B cell (primary cell): ENCODE measurements at regions not wholly inside any gene's neighbourhood (a gene's known extent, or its start where the extent isn't known, plus 50 kb on each side); places are given as distances from the start of the nearest gene placed in this dataset.

ENCODE experiments used
- ATAC-seq: fragments of 200-7000 bp; cut with Tn5 transposase; one replicate; pipeline ENCODE4 v1.10.0; 2021; ENCODE audit warnings: low read depth, mild to moderate bottlenecking, moderate number of reproducible peaks, moderate library complexity
- CTCF ChIA-PET: fragments of 350-600 bp; sonication (Branson Sonifier 250); formaldehyde crosslinking; loops from one replicate; lab custom pipeline; 2021; ENCODE audit warnings: antibody characterized with exemption, inconsistent platforms; lab: Charles Lee
- POLR2A ChIA-PET: fragments of 350-600 bp; sonication (Branson Sonifier 250); formaldehyde crosslinking; loops from one replicate; lab custom pipeline; 2021; ENCODE audit warnings: antibody characterized with exemption; lab: Charles Lee
- DNase-seq: peaks from one replicate; pipeline ENCODE4 v3.0.0; 2013
- H2AFZ ChIP-seq: 2 replicates; pipeline ENCODE4 v1.6.1; 2012; ENCODE audit warnings: mild to moderate bottlenecking, low read depth, low read length; ENCODE audit not compliant: insufficient read depth, poor library complexity, severe bottlenecking
- H3K27ac ChIP-seq, 2 donors: 1 replicate in 1 of 2; 2 replicates in 1 of 2; pipeline ENCODE4 v1.5.1; 2012 to 2013; ENCODE audit warnings: low read length in 2 of 2, mild to moderate bottlenecking in 2 of 2, moderate library complexity in 1 of 2
- H3K27me3 ChIP-seq, 4 experiments: fragments of 200-600 bp in 1 of 4; sonication (generic) in 1 of 4; replicated peaks in 1 of 4; 1 replicate in 2 of 4; 2 replicates in 2 of 4; pipeline versions ENCODE4 v1.6.1 to v1.7.0; 2013 to 2016; ENCODE audit warnings: low read length in 3 of 4, mild to moderate bottlenecking in 2 of 4, mixed read lengths in 1 of 4, moderate library complexity in 1 of 4; ENCODE audit not compliant: insufficient read depth in 4 of 4, control insufficient read depth in 3 of 4; ENCODE audit errors: control extremely low read depth in 1 of 4
- H3K36me3 ChIP-seq, 2 experiments: replicated peaks in 1 of 2; 1 replicate in 1 of 2; 2 replicates in 1 of 2; pipeline versions ENCODE4 v1.6.1 to v1.7.1; 2013; ENCODE audit warnings: low read length in 1 of 2; ENCODE audit not compliant: insufficient read depth in 2 of 2, control insufficient read depth in 1 of 2; ENCODE audit errors: control extremely low read depth in 1 of 2, extremely low read depth in 1 of 2
- H3K4me1 ChIP-seq, 2 donors: fragments of 200-600 bp in 1 of 2; sonication (generic) in 1 of 2; 1 replicate in 1 of 2; 2 replicates in 1 of 2; pipeline versions ENCODE4 v1.5.1 to v1.6.1; 2013 to 2017; ENCODE audit warnings: low read length in 2 of 2; ENCODE audit not compliant: control insufficient read depth in 2 of 2, insufficient read depth in 2 of 2
- H3K4me2 ChIP-seq: replicated peaks from 2 replicates; pipeline ENCODE3; 2012; ENCODE audit warnings: mild to moderate bottlenecking, low read depth, low read length; ENCODE audit not compliant: poor library complexity, severe bottlenecking
- H3K4me3 ChIP-seq, 5 experiments: fragments of 200-600 bp in 1 of 5; sonication (generic) in 1 of 5; 1 replicate in 3 of 5; 2 replicates in 2 of 5; pipeline versions ENCODE4 v1.5.1 to v1.7.0; 2011 to 2016; ENCODE audit warnings: low read length in 4 of 5, mild to moderate bottlenecking in 4 of 5, low read depth in 2 of 5, control low read depth in 1 of 5, moderate library complexity in 1 of 5; ENCODE audit not compliant: insufficient read depth in 1 of 5; ENCODE audit errors: control extremely low read depth in 1 of 5, extremely low read depth in 1 of 5
- H3K79me2 ChIP-seq: fragments of 200-600 bp; sonication (generic); one replicate; pipeline ENCODE4 v1.6.0; 2016; ENCODE audit warnings: low read length; ENCODE audit not compliant: control insufficient read depth, insufficient read depth
- H3K9ac ChIP-seq: fragments of 200-600 bp; sonication (generic); 2 replicates; pipeline ENCODE4 v1.6.1; 2017; ENCODE audit warnings: mild to moderate bottlenecking, low read length, moderate library complexity
- H3K9me3 ChIP-seq, 3 donors: one replicate each; pipeline versions ENCODE4 v1.6.1 to v1.7.1; 2013; ENCODE audit warnings: low read length in 2 of 3; ENCODE audit not compliant: control insufficient read depth in 2 of 3, insufficient read depth in 1 of 3; ENCODE audit errors: control extremely low read depth in 1 of 3
- H4K20me1 ChIP-seq: 2 replicates; pipeline ENCODE4 v1.6.0; 2012; ENCODE audit warnings: mild to moderate bottlenecking, low read length; ENCODE audit not compliant: insufficient read depth, control insufficient read depth, poor library complexity, severe bottlenecking
- H3K27ac Mint-ChIP-seq: one replicate; pipeline ENCODE4 v1.8.0; 2021; ENCODE audit warnings: mixed read lengths
- H3K27me3 Mint-ChIP-seq: one replicate; pipeline ENCODE4 v1.8.0; 2021; ENCODE audit warnings: mixed read lengths
- H3K4me1 Mint-ChIP-seq: one replicate; pipeline ENCODE4 v1.8.0; 2021; ENCODE audit warnings: mixed read lengths
- H3K4me3 Mint-ChIP-seq: one replicate; pipeline ENCODE4 v1.8.0; 2021; ENCODE audit warnings: mixed read lengths
- H3K9me3 Mint-ChIP-seq: one replicate; pipeline ENCODE4 v1.8.0; 2022; ENCODE audit warnings: mixed read lengths; ENCODE audit not compliant: insufficient read depth
- EZH2 ChIP-seq: IDR thresholded peaks from 2 replicates; pipeline ENCODE4 v1.6.1; 2012; ENCODE audit warnings: borderline replicate concordance, low read depth, mild to moderate bottlenecking, moderate library complexity, low read length; ENCODE audit not compliant: insufficient read depth, poor library complexity, severe bottlenecking
- WGBS: methylation state at CpG from one replicate; pipeline ENCODE4 v1.1.5; 2013; ENCODE audit warnings: missing lambda C conversion rate; ENCODE audit not compliant: insufficient coverage; 5-methylcytosine and 5-hydroxymethylcytosine counted together
- intact Hi-C: fragments of 100-400 bp; cut with micrococcal nuclease; formaldehyde crosslinking; loops from one replicate; pipeline ENCODE4 v1.10.0; 2022
- TF ChIP-seq, protein P1 (sequence below): fragments of 200-600 bp; IDR thresholded peaks from one replicate; pipeline ENCODE4 v1.8.0; 2022; ENCODE audit warnings: antibody characterized with exemption, mild to moderate bottlenecking

DNA sequence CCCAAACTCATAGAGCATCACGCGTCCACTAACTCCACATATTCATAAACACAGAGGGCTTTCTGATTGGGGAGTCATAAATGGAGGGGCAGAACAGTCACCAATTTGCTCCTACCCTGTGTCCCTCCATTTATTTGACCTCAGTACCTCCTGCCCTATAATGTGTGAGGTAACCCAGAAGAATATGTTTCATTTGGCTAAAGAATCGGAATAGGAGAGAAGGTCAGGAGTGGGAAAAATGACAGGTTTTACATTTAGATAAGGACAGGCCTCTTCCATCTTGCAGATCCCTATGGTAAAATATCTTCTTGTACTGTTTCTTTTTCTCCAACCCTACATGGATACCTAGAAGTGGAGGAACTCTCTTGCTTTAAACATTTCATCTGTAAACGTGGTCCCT lies 578.0 kb downstream of the TUSC7 start:
- POLR2A ChIA-PET: no interaction called here

DNA sequence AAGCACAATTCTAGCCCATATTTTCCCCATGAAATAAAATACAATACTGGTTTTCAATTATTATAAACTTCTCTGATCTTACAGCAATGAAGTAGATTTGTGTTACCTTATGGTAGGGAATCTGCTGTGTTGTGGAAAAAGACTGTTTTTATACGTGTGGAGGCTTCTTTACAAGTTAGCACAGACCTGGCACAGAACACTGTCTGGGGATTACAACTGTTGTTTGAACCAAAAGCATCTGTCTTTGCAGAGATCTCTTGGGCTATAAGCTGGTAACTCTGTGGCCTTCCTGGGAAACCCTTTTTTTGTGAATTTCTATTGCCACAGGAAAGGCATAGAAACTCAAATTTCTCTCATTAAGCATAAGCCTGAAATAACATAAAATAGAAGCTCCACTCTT lies 581.9 kb downstream of the TUSC7 start:
- no peaks in the 10 kb centered on the region for H4K20me1 ChIP-seq
- H2AFZ ChIP-seq: no peak overlapping the region
- no peak overlapping the region for H3K9ac ChIP-seq
- H3K27ac ChIP-seq: no peak overlapping the region
- DNase-seq (no peak), ATAC-seq (no peak)
- H3K4me3 ChIP-seq: no peak overlapping the region
- H3K4me1 Mint-ChIP-seq: no peaks in the 10 kb centered on the region
- POLR2A ChIA-PET: no interaction called here
- H3K4me2 ChIP-seq: no peak overlapping the region
- no peaks in the 10 kb centered on the region for H3K36me3 ChIP-seq
- no peaks in the 10 kb centered on the region for H3K9me3 ChIP-seq
- no peak overlapping the region for H3K4me3 Mint-ChIP-seq
- no peaks in the 10 kb centered on the region for H3K9me3 Mint-ChIP-seq
- intact Hi-C loops: no loop called here
- H3K27me3 ChIP-seq: no peaks in the 10 kb centered on the region
- H3K79me2 ChIP-seq: no peaks in the 10 kb centered on the region
- H3K4me1 ChIP-seq: no peaks in the 10 kb centered on the region
- CTCF ChIA-PET: no interaction called here
- WGBS: 73% methylated on average over 1 of the region's 1 CpG
- no peaks in the 10 kb centered on the region for H3K27me3 Mint-ChIP-seq
- no peak overlapping the region for H3K27ac Mint-ChIP-seq
- TF ChIP-seq, protein P1, sequence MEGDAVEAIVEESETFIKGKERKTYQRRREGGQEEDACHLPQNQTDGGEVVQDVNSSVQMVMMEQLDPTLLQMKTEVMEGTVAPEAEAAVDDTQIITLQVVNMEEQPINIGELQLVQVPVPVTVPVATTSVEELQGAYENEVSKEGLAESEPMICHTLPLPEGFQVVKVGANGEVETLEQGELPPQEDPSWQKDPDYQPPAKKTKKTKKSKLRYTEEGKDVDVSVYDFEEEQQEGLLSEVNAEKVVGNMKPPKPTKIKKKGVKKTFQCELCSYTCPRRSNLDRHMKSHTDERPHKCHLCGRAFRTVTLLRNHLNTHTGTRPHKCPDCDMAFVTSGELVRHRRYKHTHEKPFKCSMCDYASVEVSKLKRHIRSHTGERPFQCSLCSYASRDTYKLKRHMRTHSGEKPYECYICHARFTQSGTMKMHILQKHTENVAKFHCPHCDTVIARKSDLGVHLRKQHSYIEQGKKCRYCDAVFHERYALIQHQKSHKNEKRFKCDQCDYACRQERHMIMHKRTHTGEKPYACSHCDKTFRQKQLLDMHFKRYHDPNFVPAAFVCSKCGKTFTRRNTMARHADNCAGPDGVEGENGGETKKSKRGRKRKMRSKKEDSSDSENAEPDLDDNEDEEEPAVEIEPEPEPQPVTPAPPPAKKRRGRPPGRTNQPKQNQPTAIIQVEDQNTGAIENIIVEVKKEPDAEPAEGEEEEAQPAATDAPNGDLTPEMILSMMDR: no peak
- no peak for TF ChIP-seq EZH2

More for the DNA sequence above, 578.0 kb downstream of the TUSC7 start:
- Histone ChIP-seq H3K27me3 (no peaks in the 10 kb centered on the region), H3K9ac (no peak overlapping the region), H4K20me1 (no peaks in the 10 kb centered on the region), H3K4me3 (no peak overlapping the region), H3K36me3 (no peaks in the 10 kb centered on the region), H3K79me2 (no peaks in the 10 kb centered on the region), H2AFZ (no peak overlapping the region), H3K9me3 (no peaks in the 10 kb centered on the region), H3K27ac (no peak overlapping the region), H3K4me2 (no peak overlapping the region), H3K4me1 (no peaks in the 10 kb centered on the region)
- WGBS: no CpG with 5 or more reads among the region's 4 CpGs
- Mint-ChIP-seq H3K27me3 (no peaks in the 10 kb centered on the region), H3K9me3 (no peaks in the 10 kb centered on the region), H3K4me3 (no peak overlapping the region), H3K4me1 (no peaks in the 10 kb centered on the region), H3K27ac (no peak overlapping the region)
- CTCF ChIA-PET: no interaction called here
- intact Hi-C loops: no loop called here
- ATAC-seq: no peak
- DNase-seq: no peak
- TF ChIP-seq EZH2: no peak
- TF ChIP-seq, protein P1: no peak
